LNCaP clone FGC (cell line): ENCODE measurements at regions not wholly inside any gene's neighbourhood (a gene's known extent, or its start where the extent isn't known, plus 50 kb on each side); places are given as distances from the start of the nearest gene placed in this dataset.

Experiments
- DNase-seq: peaks from one replicate; pipeline ENCODE4 v3.0.0-alpha.2; 2011; ENCODE audit warnings: low read depth
- H3K4me3 ChIP-seq: 2 replicates; pipeline ENCODE4 v1.5.1; 2011; ENCODE audit warnings: mild to moderate bottlenecking, low read depth, low read length, control low read depth
- CTCF ChIP-seq: IDR thresholded peaks from 2 replicates; pipeline ENCODE4 v1.5.1; 2012; ENCODE audit warnings: mild to moderate bottlenecking; ENCODE audit not compliant: control insufficient read depth, insufficient read depth; ENCODE audit errors: extremely low read depth

GRCh38 chr7:155244675-155245074 lies 53.0 kb upstream of the INSIG1 start:
- no peak for TF ChIP-seq CTCF
- DNase-seq = no peak
- H3K4me3 ChIP-seq = no peak overlapping the region

- no peak overlapping the region for H3K4me3 ChIP-seq
- DNase-seq = no peak
- TF ChIP-seq CTCF = no peak
Observed at GRCh38 chr7:155247479-155248365, 50.0 kb upstream of the INSIG1 start.
